GM23338 (cell line): ENCODE measurements at regions not wholly inside any gene's neighbourhood (a gene's known extent, or its start where the extent isn't known, plus 50 kb on each side); places are given as distances from the start of the nearest gene placed in this dataset.

ENCODE experiments used
- ATAC-seq: fragments of 200-7000 bp; cut with Tn5 transposase; 3 replicates; pipeline ENCODE4 v1.9.1; 2020
- DNase-seq: peaks from one replicate; pipeline ENCODE4 v3.0.0-alpha.2; 2015; ENCODE audit warnings: low spot score
- H2AFZ ChIP-seq: fragments of 200-600 bp; sonication (generic); 2 replicates; pipeline ENCODE4 v1.8.0; 2016; ENCODE audit warnings: antibody characterized with exemption, mild to moderate bottlenecking, moderate library complexity
- H3F3A ChIP-seq: fragments of 200-600 bp; sonication (generic); replicated peaks from 2 replicates; pipeline ENCODE4 v1.8.0; 2017; ENCODE audit warnings: antibody characterized with exemption, mixed run types, low read depth
- H3K27ac ChIP-seq: fragments of 200-600 bp; sonication (generic); 2 replicates; pipeline ENCODE4 v1.6.1; 2016; ENCODE audit warnings: low read depth
- H3K27me3 ChIP-seq: fragments of 200-600 bp; sonication (generic); 2 replicates; pipeline ENCODE4 v1.8.0; 2016; ENCODE audit warnings: mild to moderate bottlenecking, mixed run types, moderate library complexity; ENCODE audit not compliant: insufficient read depth
- H3K36me3 ChIP-seq: fragments of 200-600 bp; sonication (generic); 2 replicates; pipeline ENCODE4 v1.8.0; 2016; ENCODE audit warnings: mild to moderate bottlenecking; ENCODE audit not compliant: insufficient read depth
- H3K4me1 ChIP-seq: fragments of 200-600 bp; sonication (generic); 2 replicates; pipeline ENCODE4 v1.8.0; 2016; ENCODE audit warnings: mild to moderate bottlenecking, moderate library complexity; ENCODE audit not compliant: insufficient read depth
- H3K4me2 ChIP-seq: fragments of 200-600 bp; sonication (generic); 2 replicates; pipeline ENCODE4 v1.7.1; 2017; ENCODE audit warnings: mixed run types
- H3K4me3 ChIP-seq: fragments of 200-600 bp; sonication (generic); 2 replicates; pipeline ENCODE4 v1.6.1; 2016; ENCODE audit warnings: mixed run types
- H3K79me2 ChIP-seq: fragments of 200-600 bp; sonication (generic); replicated peaks from 2 replicates; pipeline ENCODE4 v1.8.0; 2017; ENCODE audit warnings: mild to moderate bottlenecking; ENCODE audit not compliant: insufficient read depth
- H3K9me2 ChIP-seq: fragments of 200-600 bp; sonication (generic); 2 replicates; pipeline ENCODE4 v1.8.0; 2017; ENCODE audit not compliant: insufficient read depth
- H4K20me1 ChIP-seq: fragments of 200-600 bp; sonication (generic); replicated peaks from 2 replicates; pipeline ENCODE4 v1.8.0; 2017; ENCODE audit warnings: mild to moderate bottlenecking; ENCODE audit not compliant: insufficient read depth
- H3K27ac Mint-ChIP-seq: 2 replicates; pipeline ENCODE4 v1.8.0; 2020; ENCODE audit warnings: inconsistent platforms, mild to moderate bottlenecking, moderate library complexity, mixed read lengths
- H3K27me3 Mint-ChIP-seq: 3 replicates; pipeline ENCODE4 v1.8.0; 2022; ENCODE audit warnings: low read depth, mild to moderate bottlenecking, moderate library complexity, mixed read lengths, inconsistent platforms; ENCODE audit not compliant: insufficient read depth, poor library complexity
- H3K36me3 Mint-ChIP-seq: 3 replicates; pipeline ENCODE4 v1.8.0; 2021; ENCODE audit warnings: low read depth, mild to moderate bottlenecking, inconsistent platforms, moderate library complexity, mixed read lengths
- H3K4me1 Mint-ChIP-seq: 3 replicates; pipeline ENCODE4 v1.8.0; 2020; ENCODE audit warnings: mild to moderate bottlenecking, inconsistent platforms, mixed read lengths
- H3K4me3 Mint-ChIP-seq: 3 replicates; pipeline ENCODE4 v1.8.0; 2021; ENCODE audit warnings: moderate library complexity, mild to moderate bottlenecking, inconsistent platforms, mixed read lengths
- H3K9me3 Mint-ChIP-seq: 3 replicates; pipeline ENCODE4 v1.8.0; 2020; ENCODE audit warnings: moderate library complexity, mild to moderate bottlenecking, inconsistent platforms, mixed read lengths
- CREB1 ChIP-seq: fragments of 250-450 bp; sonication (Bioruptor Pico); IDR thresholded peaks from 2 replicates; pipeline ENCODE4 v1.5.0; 2020; ENCODE audit warnings: low read depth, mild to moderate bottlenecking, moderate library complexity
- EZH2 ChIP-seq: fragments of 200-600 bp; sonication (generic); IDR thresholded peaks from one replicate; pipeline ENCODE4 v1.8.0; 2017; ENCODE audit warnings: antibody characterized with exemption, mild to moderate bottlenecking, low read depth; ENCODE audit not compliant: unreplicated experiment
- NANOG ChIP-seq: IDR thresholded peaks from 2 replicates; pipeline ENCODE4 v1.6.1; 2016; ENCODE audit warnings: antibody characterized with exemption, borderline replicate concordance
- POLR2AphosphoS5 ChIP-seq: IDR thresholded peaks from 2 replicates; pipeline ENCODE4 v1.6.1; 2016; ENCODE audit warnings: antibody characterized with exemption, low read depth
- STAT1 ChIP-seq: IDR thresholded peaks from one replicate; pipeline ENCODE4 v1.6.1; 2016; ENCODE audit warnings: antibody characterized with exemption; ENCODE audit not compliant: unreplicated experiment
- ZNF114 ChIP-seq: fragments of 250-450 bp; sonication (Bioruptor Pico); IDR thresholded peaks from 2 replicates; pipeline ENCODE4 v1.5.0; 2020; ENCODE audit warnings: mild to moderate bottlenecking, moderate library complexity
- ZNF462 ChIP-seq: fragments of 250-450 bp; sonication (Bioruptor Pico); IDR thresholded peaks from 2 replicates; pipeline ENCODE4 v1.5.0; 2020; ENCODE audit warnings: mild to moderate bottlenecking, moderate library complexity
- TF ChIP-seq, protein P1 (sequence below): IDR thresholded peaks from one replicate; pipeline ENCODE4 v1.6.1; 2018; ENCODE audit warnings: antibody characterized with exemption; ENCODE audit not compliant: unreplicated experiment

DNA sequence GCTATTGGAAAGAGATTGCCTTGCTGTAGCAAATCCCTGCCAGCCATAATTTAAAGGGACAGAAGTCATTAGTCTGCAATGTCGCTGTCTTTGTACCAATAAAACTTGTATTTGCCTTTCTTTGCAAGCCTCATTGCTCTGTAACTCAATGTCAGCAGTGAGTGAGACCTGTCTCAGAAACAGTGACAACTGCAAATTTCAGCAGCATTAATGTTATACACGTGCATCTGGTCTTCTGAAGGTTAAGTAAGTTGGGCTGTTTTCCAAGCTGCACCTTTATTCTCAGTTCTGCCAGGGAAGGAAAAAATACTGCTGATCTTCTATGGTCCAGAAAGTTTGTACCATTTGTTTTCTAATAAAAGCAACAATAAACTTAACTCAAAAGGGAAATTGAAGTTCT is 543.1 kb downstream of the TRIML1 start:
- Histone ChIP-seq H3F3A (no peaks in the 10 kb centered on the region), H3K4me1 (no peaks in the 10 kb centered on the region), H3K4me3 (no peak overlapping the region), H3K9me2 (0 out of 2 replicates have a peak, but pooled peaks cover 3% of the 10 kb centered on the region), H4K20me1 (no peaks in the 10 kb centered on the region), H3K27me3 (no peaks in the 10 kb centered on the region), H2AFZ (no peak overlapping the region), H3K4me2 (no peak overlapping the region), H3K27ac (no peak overlapping the region), H3K79me2 (no peaks in the 10 kb centered on the region), H3K36me3 (no peaks in the 10 kb centered on the region)
- H3K4me1 Mint-ChIP-seq, result peaks cover 11% of the 10 kb centered on the region; the same call in 2 of the 3 replicates
- H3K36me3 Mint-ChIP-seq, result no peaks in the 10 kb centered on the region; the same call in 2 of the 3 replicates
- H3K9me3 Mint-ChIP-seq, result peaks cover 11% of the 10 kb centered on the region; the same call in 2 of the 3 replicates
- no peak overlapping the region for H3K4me3 Mint-ChIP-seq
- H3K27me3 Mint-ChIP-seq, result peaks cover 8% of the 10 kb centered on the region
- no peak for ATAC-seq
- no peak overlapping the region for H3K27ac Mint-ChIP-seq
- no peak for DNase-seq
- TF ChIP-seq EZH2, result no peak
- TF ChIP-seq STAT1, result no peak
- TF ChIP-seq ZNF462 (CRISPR knock-in tag), result no peak
- TF ChIP-seq NANOG, result no peak
- no peak for TF ChIP-seq CREB1
- TF ChIP-seq, protein P1, sequence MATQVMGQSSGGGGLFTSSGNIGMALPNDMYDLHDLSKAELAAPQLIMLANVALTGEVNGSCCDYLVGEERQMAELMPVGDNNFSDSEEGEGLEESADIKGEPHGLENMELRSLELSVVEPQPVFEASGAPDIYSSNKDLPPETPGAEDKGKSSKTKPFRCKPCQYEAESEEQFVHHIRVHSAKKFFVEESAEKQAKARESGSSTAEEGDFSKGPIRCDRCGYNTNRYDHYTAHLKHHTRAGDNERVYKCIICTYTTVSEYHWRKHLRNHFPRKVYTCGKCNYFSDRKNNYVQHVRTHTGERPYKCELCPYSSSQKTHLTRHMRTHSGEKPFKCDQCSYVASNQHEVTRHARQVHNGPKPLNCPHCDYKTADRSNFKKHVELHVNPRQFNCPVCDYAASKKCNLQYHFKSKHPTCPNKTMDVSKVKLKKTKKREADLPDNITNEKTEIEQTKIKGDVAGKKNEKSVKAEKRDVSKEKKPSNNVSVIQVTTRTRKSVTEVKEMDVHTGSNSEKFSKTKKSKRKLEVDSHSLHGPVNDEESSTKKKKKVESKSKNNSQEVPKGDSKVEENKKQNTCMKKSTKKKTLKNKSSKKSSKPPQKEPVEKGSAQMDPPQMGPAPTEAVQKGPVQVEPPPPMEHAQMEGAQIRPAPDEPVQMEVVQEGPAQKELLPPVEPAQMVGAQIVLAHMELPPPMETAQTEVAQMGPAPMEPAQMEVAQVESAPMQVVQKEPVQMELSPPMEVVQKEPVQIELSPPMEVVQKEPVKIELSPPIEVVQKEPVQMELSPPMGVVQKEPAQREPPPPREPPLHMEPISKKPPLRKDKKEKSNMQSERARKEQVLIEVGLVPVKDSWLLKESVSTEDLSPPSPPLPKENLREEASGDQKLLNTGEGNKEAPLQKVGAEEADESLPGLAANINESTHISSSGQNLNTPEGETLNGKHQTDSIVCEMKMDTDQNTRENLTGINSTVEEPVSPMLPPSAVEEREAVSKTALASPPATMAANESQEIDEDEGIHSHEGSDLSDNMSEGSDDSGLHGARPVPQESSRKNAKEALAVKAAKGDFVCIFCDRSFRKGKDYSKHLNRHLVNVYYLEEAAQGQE, result no peak
- no peak for TF ChIP-seq ZNF114
- TF ChIP-seq POLR2AphosphoS5, result no peak
